ENCODE measurements at regions not wholly inside any gene's neighbourhood (a gene's known extent, or its start where the extent isn't known, plus 50 kb on each side); places are given as distances from the start of the nearest gene placed in this dataset.

GRCh38 chr14:39877577-39878190 lies 445.5 kb upstream of the FBXO33 start:
- TF ChIP-seq SUZ12 (IDR thresholded peaks at IDR 0.05; ENCODE audit: extremely low read depth, insufficient read depth, insufficient read length) = no peak
- no peak for TF ChIP-seq YY1 (IDR thresholded peaks at IDR 0.05; ENCODE audit: insufficient read depth, insufficient read length)
- TF ChIP-seq ZNF274 (IDR thresholded peaks at IDR 0.05; ENCODE audit: low read depth, low read length) = no peak
